ENCODE measurements at regions not wholly inside any gene's neighbourhood (a gene's known extent, or its start where the extent isn't known, plus 50 kb on each side); places are given as distances from the start of the nearest gene placed in this dataset.

GRCh38 chr19:28876609-28877123 is 336.3 kb downstream of the UQCRFS1 start:
- DNase-seq (no peak), ATAC-seq (no peak)
- intact Hi-C loops (cut with DNase I), result loop anchor here in 1 of 2 donors (5.0 kb wide), 2 partner anchors 139 to 409 kb away; no protein-coding TSS in a partner anchor

DNA sequence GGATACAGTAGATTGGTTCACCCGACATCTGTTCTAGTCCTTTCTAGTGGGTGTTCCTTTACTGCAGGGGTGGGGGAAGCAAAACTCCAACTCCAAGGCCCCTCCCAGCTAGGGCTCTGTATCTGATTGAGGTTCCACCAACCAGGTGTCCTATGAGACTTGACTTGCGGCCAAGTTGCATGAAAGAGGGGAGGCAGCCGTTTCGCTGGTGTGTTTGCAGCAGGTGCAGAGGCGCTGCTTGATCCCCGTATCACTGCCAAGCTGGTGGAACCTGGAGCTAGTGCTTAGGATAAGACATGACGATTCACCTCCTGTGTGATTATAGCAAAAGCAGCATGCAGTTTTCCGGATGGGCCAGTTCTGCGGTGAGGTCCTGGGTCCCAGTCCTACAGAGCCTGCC is 338.2 kb downstream of the UQCRFS1 start:
- DNase-seq (no peak), ATAC-seq (no peak)
- intact Hi-C loops (cut with DNase I), result loop anchor here in 1 of 2 donors (5.0 kb wide), 2 partner anchors 137 to 407 kb away; no protein-coding TSS in a partner anchor

DNA sequence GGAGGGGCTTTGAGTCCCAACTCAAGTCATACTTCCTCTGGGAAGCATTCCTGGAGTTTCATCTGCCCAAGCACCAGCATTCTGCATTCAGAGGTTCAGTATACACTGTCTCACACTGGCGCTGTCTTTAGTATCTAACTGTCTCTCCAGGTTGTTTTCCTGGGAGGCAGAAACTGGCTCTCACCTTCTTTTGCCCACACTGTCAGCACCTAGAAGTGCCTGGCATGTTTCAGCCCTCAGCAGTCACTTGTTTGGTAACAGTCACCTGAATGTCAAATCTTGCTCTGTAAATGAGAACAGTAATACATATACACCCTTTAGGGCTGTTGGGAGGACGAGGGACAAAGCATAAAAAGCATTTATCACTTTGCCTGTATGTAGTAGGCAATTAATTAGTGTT is 339.6 kb downstream of the UQCRFS1 start:
- DNase-seq, result no peak
- intact Hi-C loops (cut with DNase I), result no loop called here

DNA sequence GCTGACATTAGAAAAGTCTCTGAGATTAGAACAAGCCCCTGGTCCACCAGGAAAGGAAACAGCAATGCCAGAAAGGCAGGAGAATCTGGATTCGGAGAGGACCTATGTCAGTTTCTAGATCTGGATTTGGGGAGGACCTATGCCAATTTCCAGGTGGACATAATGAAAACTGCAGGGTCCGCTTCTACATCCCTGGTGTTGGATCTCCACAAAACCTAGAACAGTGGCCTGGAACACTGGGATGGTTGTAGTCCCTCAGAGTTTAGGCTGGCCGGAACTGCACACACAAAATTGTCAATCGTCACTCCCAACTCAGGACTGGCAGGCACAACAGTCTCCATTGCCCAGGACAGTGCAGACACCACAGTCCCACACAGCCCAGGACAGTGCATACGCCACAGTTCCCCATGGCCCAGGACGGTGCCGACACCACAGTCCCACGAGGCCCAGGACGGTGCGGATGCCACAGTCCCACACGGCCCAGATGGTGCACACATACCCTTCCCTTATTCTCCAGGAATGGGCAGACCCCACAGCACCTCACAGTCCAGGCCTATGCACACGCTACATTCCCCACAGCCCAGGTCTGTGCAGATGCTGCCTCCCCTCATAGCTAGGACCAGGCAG is 341.7 kb downstream of the UQCRFS1 start:
- DNase-seq, result no peak
- intact Hi-C loops (cut with DNase I), result no loop called here
- ATAC-seq, result no peak

More for the DNA sequence above, 339.6 kb downstream of the UQCRFS1 start:
- no peak for ATAC-seq

DNA sequence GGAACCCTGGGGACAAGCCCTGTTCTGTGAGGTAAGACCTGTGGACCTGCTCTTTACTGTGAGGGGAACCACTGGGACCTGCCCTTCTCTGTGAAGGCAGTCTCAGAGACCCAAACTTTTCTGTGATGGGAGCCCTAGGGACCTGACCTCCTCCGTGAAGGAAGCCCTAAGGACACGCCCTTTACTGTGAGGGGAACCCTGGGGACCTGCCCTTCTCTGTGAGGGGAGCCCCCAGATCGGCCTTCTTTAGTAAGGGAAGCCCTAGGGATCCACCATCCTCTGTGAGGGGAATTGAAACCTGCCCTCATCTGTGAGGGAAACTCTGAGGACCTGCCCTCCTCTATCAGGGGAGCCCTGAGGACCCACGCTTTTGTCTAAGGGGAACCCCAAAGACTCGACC is 343.5 kb downstream of the UQCRFS1 start:
- intact Hi-C loops (cut with DNase I), result no loop called here
- DNase-seq (no peak), ATAC-seq (no peak)

DNA sequence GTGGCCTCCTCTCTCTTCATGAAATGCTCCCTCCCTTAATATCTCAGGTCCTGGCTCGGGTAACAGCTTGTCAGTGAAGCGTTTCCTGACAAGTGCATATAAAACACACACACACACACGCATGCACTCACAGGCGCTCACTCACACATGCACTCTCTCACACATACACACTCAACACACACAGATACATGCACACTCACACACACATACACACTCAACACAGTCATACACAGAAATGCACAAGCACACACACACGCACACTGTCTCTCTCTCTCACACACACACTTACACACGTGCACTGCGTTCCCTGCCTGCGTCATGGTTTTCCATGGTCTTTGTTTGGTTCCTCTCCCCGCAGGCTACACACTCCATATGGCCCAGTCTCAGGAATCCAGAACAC is 344.1 kb downstream of the UQCRFS1 start:
- intact Hi-C loops (cut with DNase I), result no loop called here
- DNase-seq (no peak), ATAC-seq (no peak)

DNA sequence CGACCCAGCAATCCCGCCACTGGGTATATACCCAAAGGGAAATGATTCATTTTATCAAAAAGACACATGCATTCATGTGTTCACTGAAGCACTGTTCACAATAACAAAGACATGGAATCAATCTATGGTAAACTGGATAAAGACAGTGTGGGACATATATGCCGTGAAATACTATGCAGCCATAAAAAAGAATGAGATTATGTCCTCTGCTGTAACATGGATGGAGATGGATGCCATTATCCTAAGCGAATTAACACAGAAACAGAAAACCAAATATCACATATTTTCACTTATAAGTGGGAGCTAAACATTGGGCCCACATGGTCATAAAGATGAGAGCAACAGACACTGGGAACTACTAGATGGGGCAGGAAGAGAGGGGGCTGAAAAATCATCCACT is 345.0 kb downstream of the UQCRFS1 start:
- DNase-seq (no peak), ATAC-seq (no peak)
- intact Hi-C loops (cut with DNase I), result no loop called here

- DNase-seq, result peak; percentile 63
- intact Hi-C loops (cut with DNase I), result no loop called here
- ATAC-seq, result peak; percentile 80 to 81
These were observed 348.3 kb downstream of the UQCRFS1 start for GRCh38 chr19:28864577-28865042.

GRCh38 chr19:28864024-28864503 is 348.9 kb downstream of the UQCRFS1 start:
- intact Hi-C loops (cut with DNase I), result no loop called here
- DNase-seq (peak; percentile 41), ATAC-seq (peak; percentile 31 to 87)

DNA sequence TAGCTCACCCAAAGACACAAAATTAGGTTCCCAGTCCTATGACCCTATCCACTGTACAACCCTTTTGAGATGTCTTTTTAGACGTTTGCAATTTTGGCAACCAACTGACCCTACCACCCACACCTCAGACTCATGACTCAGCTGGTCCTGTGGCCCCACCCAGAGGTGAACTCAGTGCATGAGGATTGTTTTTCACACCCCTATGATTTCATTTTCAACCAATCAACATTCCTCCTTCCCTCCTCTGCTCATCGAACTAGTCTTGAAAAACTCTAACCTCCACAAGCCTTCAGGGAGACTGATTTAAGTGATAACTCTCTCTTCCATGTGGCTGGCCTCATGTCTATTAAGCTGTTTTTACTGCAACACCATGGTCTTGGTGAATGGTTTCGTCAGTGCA is 350.7 kb downstream of the UQCRFS1 start:
- DNase-seq (no peak), ATAC-seq (peak in 1 of 2 donors; percentile 60)
- intact Hi-C loops (cut with DNase I), result no loop called here

GRCh38 chr19:28859811-28860210 is 353.1 kb downstream of the UQCRFS1 start:
- ATAC-seq (no peak), DNase-seq (no peak)
- intact Hi-C loops (cut with DNase I), result no loop called here

- ATAC-seq (no peak), DNase-seq (no peak)
- intact Hi-C loops (cut with DNase I), result no loop called here
These were observed 354.0 kb downstream of the UQCRFS1 start for GRCh38 chr19:28858933-28859332.

- ATAC-seq (no peak), DNase-seq (no peak)
- intact Hi-C loops (cut with DNase I), result no loop called here
These were observed 355.0 kb downstream of the UQCRFS1 start for GRCh38 chr19:28857967-28858366.

- intact Hi-C loops (cut with DNase I), result no loop called here
- DNase-seq, result no peak
- ATAC-seq, result no peak
These were observed 357.7 kb downstream of the UQCRFS1 start for GRCh38 chr19:28855216-28855615.

- no peak for DNase-seq
- intact Hi-C loops (cut with DNase I), result no loop called here
- ATAC-seq, result peak in 1 of 2 donors; percentile 19
These were observed 365.5 kb downstream of the UQCRFS1 start for GRCh38 chr19:28847468-28847867.

DNA sequence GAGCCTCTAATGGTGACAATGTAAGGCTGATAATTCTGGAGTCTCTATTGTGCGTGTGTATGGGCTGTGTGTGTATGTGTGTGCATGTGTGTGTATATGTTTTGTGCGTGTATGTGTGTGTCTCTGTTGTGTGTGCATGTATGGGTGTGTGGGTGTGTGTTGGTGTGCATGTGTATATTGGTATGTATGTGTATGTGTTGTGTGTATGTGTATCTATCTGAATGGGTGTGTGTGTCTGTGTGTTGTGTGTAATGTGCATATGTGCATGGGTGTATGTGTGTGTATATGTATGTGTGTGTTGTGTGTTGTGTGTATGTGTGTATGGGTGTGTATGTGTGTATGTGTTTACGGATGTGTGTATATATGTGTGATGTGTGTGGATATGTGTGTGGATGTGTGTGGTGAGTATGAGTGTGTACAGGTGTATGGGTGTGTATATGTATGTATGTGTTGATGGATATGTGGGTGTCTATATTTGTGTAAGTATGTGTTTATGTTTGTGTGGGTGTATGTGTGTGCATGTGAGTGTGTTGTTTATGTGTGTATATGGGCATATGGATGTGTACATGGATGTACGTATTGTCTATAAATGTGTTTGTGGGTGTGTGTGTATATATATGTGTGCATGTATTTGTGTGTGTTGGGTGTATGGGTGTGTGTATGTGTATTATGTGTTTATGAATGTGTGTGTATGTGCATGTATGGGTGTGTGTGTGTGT is 366.7 kb downstream of the UQCRFS1 start:
- intact Hi-C loops (cut with DNase I), result no loop called here
- ATAC-seq (no peak), DNase-seq (no peak)

DNA sequence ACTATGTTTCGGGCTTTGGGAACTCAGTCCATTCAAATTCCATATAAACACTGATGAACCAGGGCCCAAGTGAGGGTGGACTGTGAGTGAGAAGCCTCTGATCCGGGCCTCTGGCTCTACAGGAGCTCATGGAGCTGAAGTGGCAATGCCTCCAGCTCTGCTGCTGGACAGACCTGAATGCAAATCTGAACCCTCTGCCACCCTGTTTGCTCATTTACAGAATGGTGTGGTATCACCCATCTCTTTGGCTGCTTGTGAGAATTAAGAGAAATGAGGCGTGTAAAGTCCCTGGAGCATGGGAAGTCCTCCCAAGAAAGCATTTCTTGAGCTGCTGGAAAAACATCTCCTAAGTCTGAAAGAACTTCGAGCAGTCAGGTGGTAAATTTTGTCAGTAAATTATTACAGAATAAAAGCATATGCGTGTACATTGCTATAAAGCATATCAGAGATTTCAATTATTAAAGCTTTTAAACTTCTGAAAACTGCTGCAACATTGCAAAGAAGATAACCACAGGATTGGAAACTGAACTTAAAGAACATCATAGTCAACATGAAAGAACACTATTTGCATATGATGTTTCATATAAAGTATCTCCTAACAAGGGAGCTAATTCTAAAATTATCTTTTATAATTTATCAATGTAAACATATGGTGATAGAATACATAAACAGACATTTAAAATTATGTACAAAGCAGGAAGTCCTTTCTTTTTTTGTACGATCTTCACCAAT is 369.0 kb downstream of the UQCRFS1 start:
- no peak for DNase-seq
- ATAC-seq, result no peak
- intact Hi-C loops (cut with DNase I), result no loop called here

DNA sequence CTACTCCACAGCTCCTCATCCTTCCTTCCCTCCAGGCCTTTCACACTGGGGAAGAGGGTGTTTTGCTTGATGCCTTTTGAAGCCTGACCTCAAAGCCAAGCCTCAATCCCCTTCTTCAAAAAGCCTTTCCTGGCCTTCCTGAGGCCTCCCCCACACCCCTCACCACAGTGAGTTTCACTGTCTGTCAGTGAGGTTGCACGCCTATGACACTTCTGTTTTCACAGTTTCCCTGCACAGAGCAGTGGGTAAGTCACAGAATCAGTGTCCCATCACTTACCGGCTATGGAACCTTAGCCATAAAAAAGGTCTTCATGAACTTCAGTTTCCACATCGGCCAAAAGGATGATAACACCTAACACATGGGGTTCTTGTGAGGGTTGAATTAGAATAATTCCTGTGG is 371.4 kb downstream of the UQCRFS1 start:
- intact Hi-C loops (cut with DNase I), result no loop called here
- ATAC-seq, result no peak
- no peak for DNase-seq

- intact Hi-C loops (cut with DNase I), result no loop called here
- DNase-seq (no peak), ATAC-seq (no peak)
These were observed 372.1 kb downstream of the UQCRFS1 start for GRCh38 chr19:28840891-28841290.

- intact Hi-C loops (cut with DNase I), result no loop called here
- DNase-seq (no peak), ATAC-seq (no peak)
These were observed 373.5 kb downstream of the UQCRFS1 start for GRCh38 chr19:28839455-28839854.
